SK-N-SH treated with all-trans-retinoic acid at 6 μM for 48 hours (cell line): ENCODE measurements at regions not wholly inside any gene's neighbourhood (a gene's known extent, or its start where the extent isn't known, plus 50 kb on each side); places are given as distances from the start of the nearest gene placed in this dataset.

Experiments
- CREB5 ChIP-seq: fragments of 250-450 bp; sonication (Bioruptor Pico); IDR thresholded peaks from 2 replicates; pipeline ENCODE4 v1.5.1; 2020; ENCODE audit warnings: low read depth, mild to moderate bottlenecking, moderate library complexity
- CSDC2 ChIP-seq: fragments of 250-450 bp; sonication (Bioruptor Pico); IDR thresholded peaks from 2 replicates; pipeline ENCODE4 v1.5.0; 2020; ENCODE audit warnings: mild to moderate bottlenecking, moderate library complexity
- PATZ1 ChIP-seq: fragments of 250-450 bp; sonication (Bioruptor Pico); IDR thresholded peaks from 2 replicates; pipeline ENCODE4 v1.8.0; 2020; ENCODE audit warnings: mild to moderate bottlenecking, moderate library complexity, borderline replicate concordance
- TOX ChIP-seq: fragments of 250-450 bp; sonication (Bioruptor Pico); IDR thresholded peaks from 2 replicates; pipeline ENCODE4 v1.8.0; 2021; ENCODE audit warnings: mild to moderate bottlenecking, moderate library complexity, borderline replicate concordance
- ZNF8 ChIP-seq: fragments of 450-650 bp; formaldehyde crosslinking; IDR thresholded peaks from 2 replicates; pipeline ENCODE4 v1.5.0; 2020; ENCODE audit warnings: mild to moderate bottlenecking, moderate library complexity

- TF ChIP-seq CREB5 (CRISPR knock-in tag) (no peak), PATZ1 (CRISPR knock-in tag) (no peak), CSDC2 (CRISPR knock-in tag) (no peak), ZNF8 (CRISPR knock-in tag) (no peak), TOX (CRISPR knock-in tag) (no peak)
Observed at GRCh38 chr5:66407765-66408164, 188.4 kb upstream of the MAST4 start.
